GM18858 (cell line): ENCODE measurements at regions not wholly inside any gene's neighbourhood (a gene's known extent, or its start where the extent isn't known, plus 50 kb on each side); places are given as distances from the start of the nearest gene placed in this dataset.

ENCODE experiments used
- ATAC-seq: cut with Tn5 transposase; IDR thresholded peaks from one replicate; pipeline ENCODE4 v1.9.1; 2021; ENCODE audit not compliant: unreplicated experiment

DNA sequence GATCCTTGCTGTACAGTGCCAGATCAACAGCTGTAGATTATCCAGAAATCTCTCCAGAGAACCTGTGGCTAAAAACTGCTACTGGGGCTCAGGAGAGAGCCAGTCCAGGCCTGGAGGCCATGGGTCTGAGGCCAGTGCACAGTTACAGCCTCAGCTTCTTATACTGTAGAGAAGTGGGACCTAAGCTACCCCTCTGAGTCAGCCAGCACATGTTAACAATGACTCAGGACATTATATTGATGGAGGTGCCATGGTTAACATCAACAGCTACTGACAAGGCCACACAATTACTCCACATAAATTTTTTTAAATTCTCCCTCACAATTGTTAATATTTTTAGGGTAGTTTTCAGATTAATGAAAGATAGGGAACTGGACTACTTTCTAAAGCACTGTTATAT lies 138.5 kb downstream of the RBM26 start:
- no peak for ATAC-seq

- ATAC-seq: peak; percentile 90
Observed at GRCh38 chr13:79258489-79258888, 147.6 kb downstream of the RBM26 start.

DNA sequence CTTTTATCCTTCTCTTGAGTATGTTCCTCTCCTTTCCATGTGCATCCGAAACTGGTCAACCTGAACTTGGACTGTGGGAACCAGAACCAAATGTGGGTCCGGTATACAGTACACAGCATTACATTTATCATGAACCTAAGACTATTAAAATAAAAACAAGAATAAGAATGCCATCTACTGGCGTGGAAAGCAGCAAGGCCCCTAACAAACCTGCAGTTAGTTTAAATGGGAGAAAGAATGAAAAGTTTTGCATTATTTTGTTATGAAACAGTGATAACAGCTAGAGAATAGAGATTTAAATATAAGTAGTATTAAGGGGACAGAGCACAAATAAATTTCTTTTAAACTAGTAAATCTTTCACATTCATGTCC lies 159.5 kb downstream of the RBM26 start:
- ATAC-seq: peak; percentile 32

DNA sequence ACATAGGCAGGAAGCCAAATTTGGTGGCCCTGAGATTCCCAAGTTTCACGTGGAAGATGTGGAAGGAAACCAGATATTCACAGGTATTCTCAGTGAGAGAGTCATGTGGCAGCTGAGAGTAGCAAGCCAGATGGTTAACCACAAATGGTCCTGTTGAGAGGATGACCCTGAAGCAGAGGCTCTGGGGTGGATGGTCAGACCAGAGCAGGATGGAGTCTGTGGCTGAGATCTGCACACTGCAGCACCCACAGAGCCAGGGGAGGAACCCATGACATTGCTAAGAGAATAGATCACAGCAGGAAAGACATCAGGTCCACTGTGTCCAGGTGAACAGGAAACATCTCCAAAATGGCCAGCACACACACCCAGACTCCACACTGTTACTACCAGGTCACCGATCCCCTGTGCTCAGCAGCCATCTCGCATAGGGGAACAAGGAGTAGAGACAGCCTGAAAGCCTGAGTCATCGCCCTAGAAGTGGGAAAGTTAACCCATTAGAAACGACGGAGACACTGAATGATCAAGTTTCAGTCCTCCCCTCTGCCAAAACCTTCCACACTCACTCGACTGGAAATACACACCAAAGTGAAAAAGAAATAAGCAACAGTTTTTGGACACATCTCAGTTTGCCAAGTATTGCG lies 160.0 kb downstream of the RBM26 start:
- peak; percentile 36 for ATAC-seq

DNA sequence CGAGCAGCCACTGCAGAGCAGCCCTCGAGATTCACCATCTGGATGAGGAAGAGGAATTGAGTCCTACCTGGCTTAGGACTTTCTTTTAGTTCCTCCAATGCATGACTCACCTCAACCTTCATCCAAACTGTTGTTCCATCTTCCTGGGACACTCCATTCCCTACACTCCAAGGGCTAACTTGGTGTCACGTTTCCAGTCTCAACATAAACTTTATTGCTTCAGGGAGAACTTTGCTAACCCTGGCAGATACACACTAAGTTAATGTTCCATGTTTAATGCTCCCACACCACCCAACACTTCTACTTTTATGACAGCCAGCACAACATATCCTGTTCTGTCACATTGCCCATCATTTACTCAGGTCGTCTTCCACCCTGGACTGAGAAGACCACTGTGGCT lies 164.4 kb downstream of the RBM26 start:
- ATAC-seq: no peak

- no peak for ATAC-seq
Observed at GRCh38 chr13:79237981-79238380, 168.1 kb downstream of the RBM26 start.

GRCh38 chr13:79231887-79232286 lies 174.2 kb downstream of the RBM26 start:
- no peak for ATAC-seq

GRCh38 chr13:79229761-79230160 lies 176.3 kb downstream of the RBM26 start:
- ATAC-seq: no peak

DNA sequence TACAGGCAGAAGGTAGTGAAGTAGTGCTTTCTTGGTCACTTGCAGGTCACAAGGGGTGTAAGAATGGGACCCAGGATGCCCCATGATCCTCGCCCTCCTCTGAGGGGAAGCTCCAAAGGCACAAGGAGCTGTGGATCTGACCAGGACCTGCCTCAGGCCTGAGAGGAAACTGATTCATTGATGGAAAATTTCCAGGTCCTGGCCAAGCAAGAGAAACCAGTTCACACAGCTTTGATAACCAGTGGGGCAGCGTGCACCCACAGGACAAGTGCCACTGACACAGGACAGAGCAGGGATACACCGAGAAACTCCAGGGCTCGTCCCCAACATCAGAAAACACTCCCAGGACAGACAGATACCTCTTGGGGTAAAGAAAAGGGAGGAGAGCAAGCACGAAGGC lies 177.1 kb downstream of the RBM26 start:
- ATAC-seq: no peak

DNA sequence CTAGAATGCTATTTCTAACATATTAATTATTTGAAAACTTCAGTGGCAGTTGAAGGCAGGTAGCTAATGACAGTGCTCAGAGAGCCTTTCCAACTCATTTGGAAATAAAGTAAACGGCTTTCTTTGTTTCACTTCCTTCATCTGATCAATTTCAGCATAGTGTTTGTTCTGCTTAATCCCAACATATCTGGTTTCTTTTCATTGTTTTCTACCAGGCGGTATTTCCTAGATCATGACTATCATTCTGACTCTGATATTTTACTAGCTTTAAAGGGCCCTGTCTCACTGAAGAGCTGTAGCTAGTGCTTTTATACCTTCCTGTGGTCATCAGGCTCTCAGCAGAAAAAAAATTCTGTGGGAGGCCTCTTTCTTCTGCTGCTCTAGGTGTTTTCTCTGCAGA lies 178.6 kb downstream of the RBM26 start:
- ATAC-seq: peak; percentile 96

GRCh38 chr13:79226938-79227337 lies 179.1 kb downstream of the RBM26 start:
- peak; percentile 11 for ATAC-seq

DNA sequence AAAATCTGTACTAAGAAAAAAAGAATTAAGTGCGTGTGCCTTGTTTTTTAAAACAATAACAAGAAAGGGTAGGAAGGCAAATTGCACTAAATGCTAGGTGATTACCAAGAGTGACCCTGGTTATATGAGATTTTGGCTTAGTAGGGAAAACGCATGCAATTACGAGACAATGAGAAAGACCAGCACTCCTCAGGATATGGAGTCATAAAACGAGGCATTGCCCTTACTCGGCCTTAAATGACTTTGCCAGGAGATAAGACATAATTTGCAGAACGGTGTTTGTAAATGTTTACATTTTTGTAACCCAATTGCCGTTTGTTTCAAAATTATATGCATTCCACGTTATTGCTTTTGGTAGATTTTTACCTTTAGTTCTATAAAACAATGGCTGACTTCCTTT lies 179.8 kb downstream of the RBM26 start:
- no peak for ATAC-seq

- ATAC-seq: no peak
Observed at GRCh38 chr13:79225487-79226232, 180.4 kb downstream of the RBM26 start.

DNA sequence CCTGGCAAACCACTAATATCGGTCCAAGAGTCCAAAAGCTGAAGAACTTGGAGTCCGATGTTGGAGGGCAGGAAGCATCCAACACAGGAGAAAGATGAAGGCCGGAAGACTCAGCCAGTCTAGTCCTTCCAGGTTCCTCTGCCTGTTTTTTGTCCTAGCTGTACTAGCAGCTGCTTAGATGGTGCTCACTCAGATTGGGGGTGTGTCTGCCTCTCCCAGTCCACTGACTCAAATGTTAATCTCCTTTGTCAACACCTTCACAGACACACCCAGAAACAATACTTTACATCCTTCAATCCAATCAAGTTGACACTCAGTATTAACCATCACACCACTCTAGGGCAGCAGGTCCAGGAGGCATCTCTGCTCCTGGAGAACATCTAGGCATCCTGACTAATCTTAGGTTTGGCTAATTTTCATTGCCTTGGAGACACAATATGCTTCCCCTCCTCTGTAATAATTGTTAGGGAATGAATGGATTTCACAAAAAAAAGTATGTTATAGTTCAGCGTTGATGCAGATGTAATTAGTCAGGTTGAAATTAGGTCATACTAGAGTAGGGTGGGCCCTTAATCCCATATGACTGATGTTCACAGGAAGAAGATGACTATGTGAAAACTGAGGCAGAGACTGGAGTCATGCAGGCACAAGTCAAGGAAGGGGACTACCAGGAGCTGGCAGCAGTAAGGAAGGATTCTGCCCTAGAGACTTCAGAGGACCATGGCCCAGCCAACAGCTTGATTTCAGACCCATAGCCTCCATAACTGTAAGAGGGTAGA lies 183.4 kb downstream of the RBM26 start:
- no peak for ATAC-seq

- ATAC-seq: no peak
Observed at GRCh38 chr13:79212064-79212619, 193.9 kb downstream of the RBM26 start.

GRCh38 chr13:79211377-79211776 lies 194.7 kb downstream of the RBM26 start:
- no peak for ATAC-seq

- ATAC-seq: no peak
Observed at GRCh38 chr13:79197933-79198332, 208.1 kb downstream of the RBM26 start.

DNA sequence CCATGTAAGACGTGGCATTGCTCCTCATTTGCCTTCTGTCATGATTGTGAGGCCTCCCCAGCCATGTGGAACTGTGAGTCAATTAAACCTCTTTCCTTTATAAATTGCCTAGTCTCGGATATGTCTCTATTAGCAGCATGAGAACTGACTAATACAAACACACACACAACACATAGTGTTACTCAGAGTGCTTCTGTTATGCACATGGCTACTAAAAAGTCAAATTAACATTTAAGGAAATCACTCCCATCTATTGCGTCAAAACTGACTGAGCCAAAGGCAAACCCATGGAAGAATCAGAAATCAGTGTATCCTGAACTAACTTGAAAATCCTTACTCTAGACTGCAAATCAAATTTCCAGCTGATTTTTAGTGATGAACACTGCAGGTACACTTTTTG lies 209.2 kb downstream of the RBM26 start:
- ATAC-seq: no peak

DNA sequence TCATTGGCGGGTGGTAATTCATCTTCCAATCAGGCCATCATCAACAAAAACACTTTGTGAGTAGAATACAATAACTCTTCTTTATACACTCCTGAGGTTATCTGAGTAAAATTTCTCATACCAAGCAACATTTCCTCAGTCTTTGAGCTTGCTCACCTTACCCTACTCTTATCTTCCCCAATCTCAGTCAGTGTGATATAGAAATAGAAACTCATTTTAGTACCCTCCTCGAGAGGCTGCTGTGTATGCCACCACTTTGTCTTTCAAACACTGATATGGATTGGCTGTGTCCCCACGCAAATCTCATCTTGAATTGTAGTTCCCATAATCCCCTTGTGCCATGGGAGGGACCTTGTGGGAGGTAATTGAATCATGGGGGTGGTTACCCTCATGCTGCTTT lies 209.7 kb downstream of the RBM26 start:
- ATAC-seq: no peak

- peak; percentile 18 for ATAC-seq
Observed at GRCh38 chr13:79194727-79195126, 211.3 kb downstream of the RBM26 start.

GRCh38 chr13:79194272-79194671 lies 211.8 kb downstream of the RBM26 start:
- peak; percentile 96 for ATAC-seq

DNA sequence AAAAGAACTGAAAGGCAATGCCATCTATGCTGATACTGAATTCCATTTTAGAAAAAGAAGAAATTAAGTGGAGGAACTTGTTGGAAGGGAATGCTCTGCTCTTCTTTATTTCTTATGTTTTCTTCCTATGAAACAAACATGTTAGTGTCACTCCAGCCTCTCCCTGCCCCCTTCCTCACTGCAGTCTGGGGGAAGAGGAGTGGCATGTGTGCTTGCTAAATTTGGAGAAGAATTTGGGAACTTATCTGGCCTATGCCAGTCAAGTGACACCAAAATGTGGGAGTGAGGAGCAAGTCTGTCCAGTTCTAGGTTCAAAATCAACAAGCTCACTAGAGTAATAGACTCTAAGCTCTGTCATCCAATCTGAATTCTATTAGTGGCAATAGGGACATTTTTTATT lies 214.6 kb downstream of the RBM26 start:
- ATAC-seq: no peak
